Upper lobe of left lung (tissue), 6 donors: ENCODE measurements at regions not wholly inside any gene's neighbourhood (a gene's known extent, or its start where the extent isn't known, plus 50 kb on each side); places are given as distances from the start of the nearest gene placed in this dataset.

Experiments
- ATAC-seq, 2 donors: fragments of 200-7000 bp; cut with Tn5 transposase; one replicate each; pipeline ENCODE4 v1.9.1; 2022; ENCODE audit warnings: mild to moderate bottlenecking in 2 of 2, moderate library complexity in 2 of 2; ENCODE audit not compliant: low FRiP score in 2 of 2
- DNase-seq, 2 donors: peaks; one replicate each; pipeline ENCODE4 v3.0.0-alpha.2; 2019 to 2020
- H3K27ac ChIP-seq, 4 donors: fragments of 200-600 bp; sonication (generic); one replicate each; pipeline ENCODE4 v1.5.1; 2016 to 2019
- H3K27me3 ChIP-seq, 4 donors: fragments of 200-600 bp; sonication (generic); one replicate each; pipeline ENCODE4 v1.5.1; 2017 to 2019
- H3K36me3 ChIP-seq, 4 donors: fragments of 200-600 bp; sonication (generic); one replicate each; pipeline ENCODE4 v1.5.1; 2016 to 2019
- H3K4me1 ChIP-seq, 4 donors: fragments of 200-600 bp; sonication (generic); one replicate each; pipeline ENCODE4 v1.5.1; 2018 to 2019
- H3K4me3 ChIP-seq, 4 donors: fragments of 200-600 bp; sonication (generic); one replicate each; pipeline ENCODE4 v1.5.1; 2017 to 2019; ENCODE audit warnings: mild to moderate bottlenecking in 2 of 4, moderate library complexity in 1 of 4
- H3K9me3 ChIP-seq, 4 donors: fragments of 200-600 bp; sonication (generic); one replicate each; pipeline ENCODE4 v1.5.1; 2018 to 2019
- EP300 ChIP-seq, 4 donors: sonication (generic); formaldehyde crosslinking; IDR thresholded peaks; one replicate each; pipeline ENCODE4 v1.5.1; 2017; ENCODE audit warnings: antibody characterized with exemption in 4 of 4, control low read depth in 2 of 4
- POLR2A ChIP-seq, 4 donors: fragments of 450-650 bp; IDR thresholded peaks; one replicate each; pipeline ENCODE4 v1.5.1; 2016 to 2017; ENCODE audit warnings: antibody characterized with exemption in 4 of 4, mild to moderate bottlenecking in 2 of 4
- POLR2AphosphoS5 ChIP-seq, 2 donors: sonication (generic); formaldehyde crosslinking; IDR thresholded peaks; one replicate each; pipeline ENCODE4 v1.5.1; 2017; ENCODE audit warnings: antibody characterized with exemption in 2 of 2
- WGBS, 2 donors: methylation state at CpG; one replicate each; pipeline ENCODE4 v1.1.5; 2017 to 2018; 5-methylcytosine and 5-hydroxymethylcytosine counted together
- TF ChIP-seq, protein P1 (sequence below), 6 experiments: fragments of 450-650 bp in 4 of 6; fragments of 200-600 bp in 2 of 6; sonication (generic) in 2 of 6; IDR thresholded peaks; one replicate each; pipeline ENCODE4 v1.5.1; 2016 to 2019; ENCODE audit warnings: antibody characterized with exemption in 6 of 6
- donor health status: DM: no; HTN: no; CAD: no; lungs with moderate emphysema.
- donor health status: DM: no; HTN: yes; CAD: no; lungs with severe emphysema.

DNA sequence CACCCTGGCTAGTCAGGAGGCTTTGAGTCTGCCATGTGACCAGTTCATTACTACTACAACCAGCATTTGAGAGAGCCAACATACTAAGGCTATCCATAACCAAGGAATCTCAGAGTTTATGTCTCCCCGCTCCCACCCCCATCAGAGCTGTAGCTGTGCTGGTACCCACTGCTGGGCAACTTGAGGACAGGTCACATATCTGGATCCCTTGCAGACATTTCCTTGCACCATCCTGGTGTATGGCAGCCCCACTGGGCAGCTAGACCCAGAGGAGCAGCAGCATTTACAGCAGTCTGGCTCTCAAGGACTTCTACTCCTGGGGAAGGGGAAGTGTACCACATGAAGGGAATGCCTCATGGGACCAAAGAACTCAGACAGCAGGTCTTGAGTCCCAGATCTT is 160.8 kb upstream of the ST8SIA2 start:
- TF ChIP-seq EP300 (IDR thresholded peaks at IDR 0.05) (no peak), POLR2AphosphoS5 (IDR thresholded peaks at IDR 0.05) (no peak), POLR2A (IDR thresholded peaks at IDR 0.05) (no peak)
- TF ChIP-seq, protein P1, sequence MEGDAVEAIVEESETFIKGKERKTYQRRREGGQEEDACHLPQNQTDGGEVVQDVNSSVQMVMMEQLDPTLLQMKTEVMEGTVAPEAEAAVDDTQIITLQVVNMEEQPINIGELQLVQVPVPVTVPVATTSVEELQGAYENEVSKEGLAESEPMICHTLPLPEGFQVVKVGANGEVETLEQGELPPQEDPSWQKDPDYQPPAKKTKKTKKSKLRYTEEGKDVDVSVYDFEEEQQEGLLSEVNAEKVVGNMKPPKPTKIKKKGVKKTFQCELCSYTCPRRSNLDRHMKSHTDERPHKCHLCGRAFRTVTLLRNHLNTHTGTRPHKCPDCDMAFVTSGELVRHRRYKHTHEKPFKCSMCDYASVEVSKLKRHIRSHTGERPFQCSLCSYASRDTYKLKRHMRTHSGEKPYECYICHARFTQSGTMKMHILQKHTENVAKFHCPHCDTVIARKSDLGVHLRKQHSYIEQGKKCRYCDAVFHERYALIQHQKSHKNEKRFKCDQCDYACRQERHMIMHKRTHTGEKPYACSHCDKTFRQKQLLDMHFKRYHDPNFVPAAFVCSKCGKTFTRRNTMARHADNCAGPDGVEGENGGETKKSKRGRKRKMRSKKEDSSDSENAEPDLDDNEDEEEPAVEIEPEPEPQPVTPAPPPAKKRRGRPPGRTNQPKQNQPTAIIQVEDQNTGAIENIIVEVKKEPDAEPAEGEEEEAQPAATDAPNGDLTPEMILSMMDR (IDR thresholded peaks at IDR 0.05), result no peak
- Histone ChIP-seq H3K36me3 (no peaks in the 10 kb centered on the region), H3K4me3 (no peak overlapping the region), H3K27ac (no peak overlapping the region), H3K4me1 (no peaks in the 10 kb centered on the region), H3K27me3 (no peaks in the 10 kb centered on the region), H3K9me3 (peaks cover 0 to 8% (median 0%) of the 10 kb centered on the region in 4 donors)
- DNase-seq, result no peak
- ATAC-seq, result peak in 1 of 2 donors; percentile 22
- WGBS, 2 donors, result 100% methylated on average over 1 of the region's 1 CpG; no CpG with 5 or more reads in 1 of the 2 donors

DNA sequence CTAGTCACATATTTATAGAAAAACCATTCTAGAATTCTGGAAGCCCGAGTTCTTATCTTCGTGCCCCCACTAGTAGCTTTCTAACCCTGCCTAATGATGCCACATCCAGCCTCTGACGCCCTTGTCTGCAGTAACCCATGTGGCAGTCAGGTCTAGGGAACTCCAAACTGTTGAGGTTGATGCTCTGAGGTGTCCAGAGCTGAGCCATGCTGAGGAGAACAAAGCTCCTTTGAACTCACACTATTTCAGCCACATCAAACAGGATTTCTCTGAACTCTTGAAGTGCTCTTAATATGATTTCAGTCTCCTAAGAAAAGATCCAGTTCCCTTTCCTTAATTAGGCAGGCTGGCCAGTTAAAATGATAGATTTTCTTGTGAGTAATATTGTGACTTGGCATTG is 150.5 kb upstream of the ST8SIA2 start:
- no peak for DNase-seq

DNA sequence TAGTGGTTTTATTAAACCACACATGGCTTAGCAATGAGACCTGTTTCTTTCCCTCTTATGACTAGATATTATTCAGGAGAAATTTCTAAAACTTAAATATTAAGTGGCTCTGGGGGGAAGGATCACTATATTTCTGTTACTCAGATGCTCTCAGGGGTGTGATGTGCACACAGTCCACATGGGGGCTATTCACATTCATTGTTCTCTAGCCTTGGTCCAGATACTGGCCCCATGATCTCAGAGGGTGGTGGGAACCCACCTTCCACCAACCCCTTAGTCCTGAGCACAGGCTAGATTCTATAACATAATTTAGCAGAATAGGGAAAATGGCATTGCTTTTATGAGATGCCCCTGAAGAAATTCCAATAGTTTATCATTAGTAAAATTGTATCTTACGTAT is 149.0 kb upstream of the ST8SIA2 start:
- TF ChIP-seq POLR2A (IDR thresholded peaks at IDR 0.05) (no peak), POLR2AphosphoS5 (IDR thresholded peaks at IDR 0.05) (no peak), EP300 (IDR thresholded peaks at IDR 0.05) (no peak)
- TF ChIP-seq, protein P1 (IDR thresholded peaks at IDR 0.05), result no peak
- Histone ChIP-seq H3K27me3 (no peaks in the 10 kb centered on the region), H3K27ac (no peak overlapping the region), H3K4me3 (no peak overlapping the region), H3K36me3 (no peaks in the 10 kb centered on the region), H3K4me1 (no peaks in the 10 kb centered on the region), H3K9me3 (no peaks in the 10 kb centered on the region)
- WGBS, 2 donors, result 69 to 70% methylated on average over 1 of the region's 1 CpG
- DNase-seq, result no peak
- ATAC-seq, result no peak

More for the DNA sequence above, 150.5 kb upstream of the ST8SIA2 start:
- H3K9me3 ChIP-seq, result peaks cover 0 to 3% (median 0%) of the 10 kb centered on the region in 4 donors
- no peaks in the 10 kb centered on the region for H3K27me3 ChIP-seq
- TF ChIP-seq EP300 (IDR thresholded peaks at IDR 0.05) (no peak), POLR2A (IDR thresholded peaks at IDR 0.05) (no peak), POLR2AphosphoS5 (IDR thresholded peaks at IDR 0.05) (no peak)
- TF ChIP-seq, protein P1 (IDR thresholded peaks at IDR 0.05), result no peak
- ATAC-seq, result no peak
- 42 to 74% methylated on average over 3 of the region's 3 CpGs for WGBS, 2 donors
- no peak overlapping the region for H3K27ac ChIP-seq
- no peak overlapping the region for H3K4me3 ChIP-seq
- no peaks in the 10 kb centered on the region for H3K4me1 ChIP-seq
- no peaks in the 10 kb centered on the region for H3K36me3 ChIP-seq

DNA sequence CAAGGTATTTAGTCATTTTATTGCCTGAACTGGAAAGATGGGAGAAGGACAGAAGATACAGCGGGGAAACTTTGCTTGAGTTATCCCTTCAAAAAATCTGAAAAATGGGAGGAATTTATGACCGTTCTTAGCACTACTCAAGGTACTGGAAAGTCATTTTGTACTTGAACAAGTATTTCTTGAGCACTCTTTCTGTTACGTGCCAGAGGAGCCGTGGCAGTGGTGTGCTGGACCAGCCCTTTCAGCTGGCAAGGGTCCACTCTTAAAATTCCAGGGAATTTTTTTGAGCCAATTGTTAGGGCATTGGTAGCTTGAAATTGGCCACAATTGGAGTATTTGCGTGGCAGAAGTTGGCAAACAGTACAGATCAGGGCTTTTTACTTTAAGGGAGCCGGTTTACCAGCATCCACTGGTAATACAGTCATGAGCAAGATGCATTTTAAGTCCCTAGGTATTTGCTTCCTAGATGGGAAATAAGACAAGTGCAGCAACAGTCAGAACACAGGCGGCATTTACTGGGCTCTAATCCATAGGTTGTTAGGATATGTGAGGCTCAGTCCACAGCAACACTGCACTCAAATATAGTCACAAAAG is 145.9 kb upstream of the ST8SIA2 start:
- TF ChIP-seq POLR2A (IDR thresholded peaks at IDR 0.05), result no peak
- TF ChIP-seq EP300 (IDR thresholded peaks at IDR 0.05), result no peak
- TF ChIP-seq, protein P1 (IDR thresholded peaks at IDR 0.05), result no peak
- TF ChIP-seq POLR2AphosphoS5 (IDR thresholded peaks at IDR 0.05), result no peak
- H3K4me1 ChIP-seq, result no peaks in the 10 kb centered on the region
- no peaks in the 10 kb centered on the region for H3K9me3 ChIP-seq
- no peaks in the 10 kb centered on the region for H3K27me3 ChIP-seq
- H3K27ac ChIP-seq, result no peak overlapping the region
- no peaks in the 10 kb centered on the region for H3K36me3 ChIP-seq
- DNase-seq (no peak), ATAC-seq (peak in 1 of 2 donors; percentile 49)
- no peak overlapping the region for H3K4me3 ChIP-seq
- 60 to 62% methylated on average over 7 of the region's 7 CpGs for WGBS, 2 donors
